Glutamatergic neuron (in vitro differentiated cells): ENCODE measurements at regions not wholly inside any gene's neighbourhood (a gene's known extent, or its start where the extent isn't known, plus 50 kb on each side); places are given as distances from the start of the nearest gene placed in this dataset.
"Not testable (repeated sequence)": the region's sequence is repeated elsewhere in the genome, so short reads cannot be mapped to it uniquely, and the experiment has no call there.

Experiments used
- DNase-seq: peaks from one replicate; pipeline ENCODE4 v3.0.0; 2022
- H3K27ac Mint-ChIP-seq: one replicate; pipeline ENCODE4 v1.8.0; 2020; ENCODE audit warnings: mild to moderate bottlenecking, mixed read lengths, inconsistent platforms; ENCODE audit not compliant: unreplicated experiment
- H3K27me3 Mint-ChIP-seq: one replicate; pipeline ENCODE4 v1.8.0; 2020; ENCODE audit warnings: mild to moderate bottlenecking, moderate library complexity, mixed read lengths, inconsistent platforms; ENCODE audit not compliant: unreplicated experiment
- H3K36me3 Mint-ChIP-seq: one replicate; pipeline ENCODE4 v1.8.0; 2020; ENCODE audit warnings: mild to moderate bottlenecking, mixed read lengths, inconsistent platforms; ENCODE audit not compliant: unreplicated experiment
- H3K4me1 Mint-ChIP-seq: one replicate; pipeline ENCODE4 v1.8.0; 2020; ENCODE audit warnings: mild to moderate bottlenecking, low read depth, mixed read lengths, inconsistent platforms; ENCODE audit not compliant: unreplicated experiment
- H3K4me3 Mint-ChIP-seq: one replicate; pipeline ENCODE4 v1.8.0; 2020; ENCODE audit warnings: mild to moderate bottlenecking, mixed read lengths, inconsistent platforms; ENCODE audit not compliant: unreplicated experiment
- H3K9me3 Mint-ChIP-seq: one replicate; pipeline ENCODE4 v1.8.0; 2020; ENCODE audit warnings: mild to moderate bottlenecking, moderate library complexity, mixed read lengths, inconsistent platforms; ENCODE audit not compliant: unreplicated experiment
- TF ChIP-seq, protein P1 (sequence below): fragments of 200-600 bp; sonication (generic); IDR thresholded peaks from one replicate; pipeline ENCODE4 v1.5.0; 2021; ENCODE audit not compliant: partially characterized antibody, unreplicated experiment

DNA sequence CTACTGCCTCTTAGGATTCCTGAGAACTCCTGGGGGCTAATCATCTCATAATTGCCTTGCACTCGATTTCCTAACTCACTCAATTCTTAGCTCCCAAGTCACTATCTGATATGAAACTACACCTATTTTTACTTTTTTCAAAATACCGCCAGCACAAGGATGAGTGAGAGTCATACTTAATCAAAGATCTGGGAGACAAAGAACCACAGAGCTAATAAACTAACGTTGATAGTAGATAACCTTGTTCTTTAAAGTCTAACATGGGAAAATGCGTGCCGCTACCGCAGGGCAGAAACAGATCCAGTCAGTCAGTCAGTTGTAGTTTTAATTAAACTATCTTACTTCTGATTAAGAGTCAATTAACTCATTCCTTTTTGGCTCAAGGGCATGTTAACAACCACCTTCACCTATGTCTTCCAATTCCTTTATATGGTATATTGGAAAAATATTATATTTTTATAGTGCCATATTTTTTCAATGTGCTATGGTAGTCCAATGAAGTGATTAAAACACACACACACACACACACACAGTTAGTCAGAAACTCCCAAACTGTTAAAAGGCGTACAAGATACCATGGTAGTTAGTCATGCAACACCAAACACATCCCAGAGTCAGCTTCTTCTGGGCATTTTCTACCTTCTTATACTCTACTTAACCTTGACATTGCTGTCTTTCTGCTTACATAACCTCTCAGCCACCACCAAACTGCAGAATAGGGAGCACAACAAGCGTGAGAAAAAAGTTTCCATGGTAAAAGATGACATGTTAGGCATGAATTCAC lies 114.0 kb downstream of the KLHL28 start:
- no peak overlapping the region for H3K27ac Mint-ChIP-seq
- no peaks in the 10 kb centered on the region for H3K36me3 Mint-ChIP-seq
- H3K27me3 Mint-ChIP-seq: no peaks in the 10 kb centered on the region
- TF ChIP-seq, protein P1, sequence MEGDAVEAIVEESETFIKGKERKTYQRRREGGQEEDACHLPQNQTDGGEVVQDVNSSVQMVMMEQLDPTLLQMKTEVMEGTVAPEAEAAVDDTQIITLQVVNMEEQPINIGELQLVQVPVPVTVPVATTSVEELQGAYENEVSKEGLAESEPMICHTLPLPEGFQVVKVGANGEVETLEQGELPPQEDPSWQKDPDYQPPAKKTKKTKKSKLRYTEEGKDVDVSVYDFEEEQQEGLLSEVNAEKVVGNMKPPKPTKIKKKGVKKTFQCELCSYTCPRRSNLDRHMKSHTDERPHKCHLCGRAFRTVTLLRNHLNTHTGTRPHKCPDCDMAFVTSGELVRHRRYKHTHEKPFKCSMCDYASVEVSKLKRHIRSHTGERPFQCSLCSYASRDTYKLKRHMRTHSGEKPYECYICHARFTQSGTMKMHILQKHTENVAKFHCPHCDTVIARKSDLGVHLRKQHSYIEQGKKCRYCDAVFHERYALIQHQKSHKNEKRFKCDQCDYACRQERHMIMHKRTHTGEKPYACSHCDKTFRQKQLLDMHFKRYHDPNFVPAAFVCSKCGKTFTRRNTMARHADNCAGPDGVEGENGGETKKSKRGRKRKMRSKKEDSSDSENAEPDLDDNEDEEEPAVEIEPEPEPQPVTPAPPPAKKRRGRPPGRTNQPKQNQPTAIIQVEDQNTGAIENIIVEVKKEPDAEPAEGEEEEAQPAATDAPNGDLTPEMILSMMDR: no peak
- no peak overlapping the region for H3K4me3 Mint-ChIP-seq
- H3K4me1 Mint-ChIP-seq: no peaks in the 10 kb centered on the region
- no peak for DNase-seq
- no peaks in the 10 kb centered on the region for H3K9me3 Mint-ChIP-seq

DNA sequence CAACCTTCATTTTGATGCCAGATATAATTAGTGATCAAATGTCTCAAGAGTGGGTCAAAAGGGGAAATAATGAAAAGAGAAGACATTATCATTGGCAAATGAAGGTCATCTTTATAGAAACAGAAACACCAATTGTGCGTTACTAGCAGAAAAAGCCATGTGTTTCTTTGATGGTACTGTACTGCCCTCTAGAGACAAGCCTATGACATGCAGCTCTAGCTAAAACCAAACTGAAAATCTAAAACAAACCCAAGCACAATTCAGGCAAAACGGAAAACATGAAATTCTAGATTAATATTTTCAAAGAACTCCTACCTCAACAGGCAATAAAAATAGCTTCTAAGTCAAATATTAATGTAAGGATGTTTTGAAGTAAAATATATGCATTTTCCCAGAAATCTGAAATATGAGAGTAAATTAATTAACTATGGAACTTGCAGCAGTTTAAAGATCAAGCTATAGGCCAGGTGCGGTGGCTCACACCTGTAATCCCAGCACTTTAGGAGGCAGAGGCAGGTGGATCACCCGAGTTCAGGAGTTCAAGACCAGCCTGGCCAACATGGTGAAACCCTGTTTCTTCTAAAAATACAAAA lies 115.4 kb downstream of the KLHL28 start:
- no peak overlapping the region for H3K4me3 Mint-ChIP-seq
- no peaks in the 10 kb centered on the region for H3K4me1 Mint-ChIP-seq
- no peak overlapping the region for H3K27ac Mint-ChIP-seq
- H3K27me3 Mint-ChIP-seq: peaks cover 2% of the 10 kb centered on the region
- no peaks in the 10 kb centered on the region for H3K36me3 Mint-ChIP-seq
- H3K9me3 Mint-ChIP-seq: no peaks in the 10 kb centered on the region
- TF ChIP-seq, protein P1: peak; percentile 80
- DNase-seq: no peak

DNA sequence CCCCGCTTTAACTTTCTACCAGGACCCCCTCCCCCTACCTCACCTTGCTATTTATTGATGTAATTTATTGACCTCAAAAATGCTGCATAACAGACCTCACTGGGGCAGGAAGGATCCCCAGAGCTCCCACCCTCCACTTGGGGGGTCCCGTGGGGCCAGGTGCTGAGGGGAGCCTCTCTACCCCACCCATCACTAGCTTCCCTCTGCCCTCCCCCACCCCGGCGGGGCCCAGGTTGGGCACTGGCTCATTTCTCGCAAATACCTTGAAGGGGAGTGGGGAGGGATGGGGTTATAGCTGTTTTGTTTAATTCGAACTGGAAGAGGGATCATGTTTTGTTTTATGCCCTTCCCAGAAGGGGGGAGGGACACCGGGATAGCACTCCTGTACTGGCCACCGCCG lies 125.8 kb downstream of the KLHL28 start:
- not testable (repeated sequence) for H3K4me1 Mint-ChIP-seq

DNA sequence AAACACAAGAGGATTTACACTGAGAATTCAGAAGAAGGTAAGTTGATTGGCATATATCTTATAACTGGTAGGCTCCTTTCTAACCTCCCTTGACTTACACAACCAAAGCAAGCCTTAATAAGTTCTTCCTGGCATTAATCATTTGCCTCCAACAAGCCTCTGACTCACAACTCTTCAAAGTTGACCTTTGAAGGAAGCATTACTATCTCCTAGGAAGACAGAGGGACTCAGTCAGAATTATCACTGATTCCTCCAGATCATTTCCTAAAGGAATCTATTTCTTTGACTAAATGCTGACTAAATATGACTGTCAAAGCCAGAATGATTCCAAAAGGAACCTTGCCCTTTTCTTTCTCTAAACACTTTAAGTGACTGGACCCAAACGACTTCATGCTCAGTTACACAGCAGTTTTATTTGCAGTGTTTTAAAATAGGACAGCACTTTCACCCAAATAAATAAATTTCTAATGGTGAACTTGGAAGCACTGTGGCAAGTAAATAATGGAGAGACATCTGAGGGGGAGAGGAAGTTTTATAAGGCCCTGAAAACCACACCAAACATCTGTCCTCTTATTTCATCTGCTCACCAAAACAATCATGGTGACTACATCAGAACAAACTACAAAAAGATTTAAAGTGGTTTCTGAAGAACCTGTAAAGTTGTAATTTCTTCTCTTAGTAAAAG lies 128.2 kb downstream of the KLHL28 start:
- Mint-ChIP-seq H3K4me1 (no peaks in the 10 kb centered on the region), H3K9me3 (no peaks in the 10 kb centered on the region), H3K36me3 (no peaks in the 10 kb centered on the region), H3K27ac (no peak overlapping the region), H3K27me3 (no peaks in the 10 kb centered on the region), H3K4me3 (no peak overlapping the region)
- DNase-seq: no peak
- TF ChIP-seq, protein P1: no peak

More for the DNA sequence above, 125.8 kb downstream of the KLHL28 start:
- not testable (repeated sequence) for H3K27me3 Mint-ChIP-seq, H3K36me3 Mint-ChIP-seq, H3K4me3 Mint-ChIP-seq, H3K27ac Mint-ChIP-seq, H3K9me3 Mint-ChIP-seq
- DNase-seq: peak; percentile 17

DNA sequence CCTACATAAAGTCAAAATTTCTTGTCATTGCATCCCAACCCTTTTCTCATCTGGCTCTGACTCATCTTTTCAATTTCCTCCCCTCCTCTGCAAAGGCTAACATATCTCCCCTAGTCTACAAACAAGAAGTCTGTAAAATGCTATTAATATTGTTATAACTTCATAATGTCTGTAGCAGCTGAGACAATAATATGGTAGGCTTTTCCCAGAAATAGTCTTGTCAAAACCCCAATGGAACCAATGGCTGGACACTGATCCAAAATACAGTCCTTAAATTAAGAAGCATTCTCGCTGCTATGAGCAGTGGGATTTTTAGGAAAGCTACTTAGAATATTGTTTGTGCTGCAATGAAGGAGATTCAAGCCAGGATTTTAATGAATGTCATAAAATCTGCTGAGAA lies 131.4 kb downstream of the KLHL28 start:
- H3K27ac Mint-ChIP-seq: no peak overlapping the region
- TF ChIP-seq, protein P1: no peak
- no peak overlapping the region for H3K4me3 Mint-ChIP-seq
- H3K9me3 Mint-ChIP-seq: peaks cover 2% of the 10 kb centered on the region
- H3K27me3 Mint-ChIP-seq: peaks cover 2% of the 10 kb centered on the region
- H3K4me1 Mint-ChIP-seq: no peaks in the 10 kb centered on the region
- no peaks in the 10 kb centered on the region for H3K36me3 Mint-ChIP-seq
- no peak for DNase-seq
